DMS53 (cell line): ENCODE measurements at regions not wholly inside any gene's neighbourhood (a gene's known extent, or its start where the extent isn't known, plus 50 kb on each side); places are given as distances from the start of the nearest gene placed in this dataset.

Experiments used
- DNase-seq: peaks from one replicate; lab custom pipeline; 2025; lab: John Stamatoyannopoulos, UW

- peak; percentile 64 for DNase-seq
These were observed 94.4 kb upstream of the PRDM1 start for GRCh38 chr6:105991561-105992314.

GRCh38 chr6:105990151-105990550 lies 96.0 kb upstream of the PRDM1 start:
- DNase-seq: no peak

- DNase-seq: no peak
These were observed 97.1 kb upstream of the PRDM1 start for GRCh38 chr6:105988812-105989577.

- DNase-seq: no peak
These were observed 97.8 kb upstream of the PRDM1 start for GRCh38 chr6:105988321-105988720.

- no peak for DNase-seq
These were observed 98.6 kb upstream of the PRDM1 start for GRCh38 chr6:105987516-105987915.

- no peak for DNase-seq
These were observed 99.1 kb upstream of the PRDM1 start for GRCh38 chr6:105986998-105987397.

- DNase-seq: no peak
These were observed 100.1 kb upstream of the PRDM1 start for GRCh38 chr6:105985816-105986632.

GRCh38 chr6:105985098-105985815 lies 100.9 kb upstream of the PRDM1 start:
- peak; percentile 45 for DNase-seq

- DNase-seq: no peak
These were observed 102.4 kb upstream of the PRDM1 start for GRCh38 chr6:105983763-105984162.

GRCh38 chr6:105982761-105983540 lies 103.2 kb upstream of the PRDM1 start:
- no peak for DNase-seq

- DNase-seq: no peak
These were observed 104.2 kb upstream of the PRDM1 start for GRCh38 chr6:105981888-105982358.

GRCh38 chr6:105981002-105981887 lies 104.9 kb upstream of the PRDM1 start:
- no peak for DNase-seq

- no peak for DNase-seq
These were observed 107.2 kb upstream of the PRDM1 start for GRCh38 chr6:105978974-105979373.

- no peak for DNase-seq
These were observed 108.1 kb upstream of the PRDM1 start for GRCh38 chr6:105977934-105978504.

GRCh38 chr6:105974986-105975385 lies 111.2 kb upstream of the PRDM1 start:
- DNase-seq: no peak

- no peak for DNase-seq
These were observed 113.7 kb upstream of the PRDM1 start for GRCh38 chr6:105972440-105972839.

- peak; percentile 81 for DNase-seq
These were observed 117.4 kb upstream of the PRDM1 start for GRCh38 chr6:105968603-105969333.

GRCh38 chr6:105967917-105968602 lies 118.1 kb upstream of the PRDM1 start:
- DNase-seq: peak; percentile 68
